H1 (cell line): ENCODE measurements at regions not wholly inside any gene's neighbourhood (a gene's known extent, or its start where the extent isn't known, plus 50 kb on each side); places are given as distances from the start of the nearest gene placed in this dataset.

Experiments
- CTCF ChIP-seq, 3 experiments: IDR thresholded peaks; 1 replicate in 2 of 3; 2 replicates in 1 of 3; pipeline versions ENCODE4 v1.5.1 to v1.6.1; 2011; ENCODE audit warnings: low read length in 3 of 3, mild to moderate bottlenecking in 3 of 3, inconsistent platforms in 2 of 3, low read depth in 1 of 3, moderate library complexity in 1 of 3; ENCODE audit not compliant: insufficient read depth in 1 of 3; ENCODE audit errors: control extremely low read depth in 1 of 3
- SP4 ChIP-seq: IDR thresholded peaks from 2 replicates; pipeline ENCODE4 v1.6.1; 2012; ENCODE audit warnings: low read length, inconsistent platforms

GRCh38 chr7:13411151-13411550, 578.3 kb downstream of the ETV1 start:
- TF ChIP-seq CTCF (IDR thresholded peaks at IDR 0.05; ENCODE audit: control extremely low read depth in 1 of 3, insufficient read depth in 1 of 3, low read depth in 1 of 3, low read length in 3 of 3), result peak in 2 of 3 experiments; percentile 7 to 16; a peak in 2 of 4 replicates
- no peak for TF ChIP-seq SP4
